Activated CD8-positive, alpha-beta memory T cell treated with anti-CD3 and anti-CD28 coated beads, Interleukin-2, amount 10 ng/mL, durations not matched to agents 7 days and 5 days (primary cell): ENCODE measurements at regions not wholly inside any gene's neighbourhood (a gene's known extent, or its start where the extent isn't known, plus 50 kb on each side); places are given as distances from the start of the nearest gene placed in this dataset.

ENCODE experiments used
- ATAC-seq: fragments of 150-1000 bp; cut with Tn5 transposase; one replicate; pipeline ENCODE4 v1.10.0; 2021; ENCODE audit warnings: moderate library complexity
- CTCF ChIA-PET: fragments of 350-600 bp; sonication (Branson Sonifier 250); formaldehyde crosslinking; loops from one replicate; lab custom pipeline; 2021; ENCODE audit warnings: antibody characterized with exemption; lab: Charles Lee
- DNase-seq: peaks from one replicate; pipeline ENCODE4 v3.0.0-alpha.2; 2020
- H3K27ac Mint-ChIP-seq: one replicate; pipeline ENCODE4 v1.8.0; 2021; ENCODE audit warnings: mild to moderate bottlenecking, mixed read lengths
- H3K27me3 Mint-ChIP-seq: one replicate; pipeline ENCODE4 v1.8.0; 2021; ENCODE audit warnings: mixed read lengths
- H3K36me3 Mint-ChIP-seq: one replicate; pipeline ENCODE4 v1.8.0; 2021; ENCODE audit warnings: mild to moderate bottlenecking, mixed read lengths
- H3K4me1 Mint-ChIP-seq: one replicate; pipeline ENCODE4 v1.8.0; 2021; ENCODE audit warnings: mixed read lengths
- H3K4me3 Mint-ChIP-seq: one replicate; pipeline ENCODE4 v1.8.0; 2021; ENCODE audit warnings: mild to moderate bottlenecking, moderate library complexity, mixed read lengths
- H3K9me3 Mint-ChIP-seq: one replicate; pipeline ENCODE4 v1.8.0; 2022; ENCODE audit warnings: low read depth, mixed read lengths

DNA sequence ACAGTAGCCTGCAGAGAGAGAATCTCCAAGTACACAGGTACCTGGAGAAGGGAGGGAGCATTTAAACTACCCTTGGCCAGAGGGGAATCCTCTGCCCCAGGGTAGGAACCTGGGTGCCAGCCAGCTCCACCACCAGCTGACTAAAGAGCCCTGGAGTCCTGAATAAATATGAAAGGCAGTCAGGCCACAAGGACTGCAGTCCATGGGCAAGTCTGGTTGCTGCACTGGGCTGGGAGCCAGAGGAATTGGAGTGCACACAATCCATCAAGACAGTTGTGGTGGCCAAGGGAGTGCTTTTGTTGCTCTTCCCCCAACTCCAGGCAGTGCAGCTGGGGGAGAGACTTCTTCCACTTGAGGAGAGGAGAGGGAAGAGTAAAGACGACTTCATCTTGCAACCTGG lies 172.5 kb downstream of the HNRNPD start:
- H3K4me1 Mint-ChIP-seq: peaks cover 3% of the 10 kb centered on the region
- ATAC-seq (no peak), DNase-seq (no peak)
- no peaks in the 10 kb centered on the region for H3K36me3 Mint-ChIP-seq
- CTCF ChIA-PET: interaction anchor here (0.6 to 1.9 kb wide), 12 partner anchors 16 to 796 kb away, joined by 3 to 7 read pairs (median 3); no protein-coding TSS in a partner anchor
- H3K4me3 Mint-ChIP-seq: no peak overlapping the region
- H3K27me3 Mint-ChIP-seq: peaks cover 12% of the 10 kb centered on the region
- no peak overlapping the region for H3K27ac Mint-ChIP-seq
- no peaks in the 10 kb centered on the region for H3K9me3 Mint-ChIP-seq

DNA sequence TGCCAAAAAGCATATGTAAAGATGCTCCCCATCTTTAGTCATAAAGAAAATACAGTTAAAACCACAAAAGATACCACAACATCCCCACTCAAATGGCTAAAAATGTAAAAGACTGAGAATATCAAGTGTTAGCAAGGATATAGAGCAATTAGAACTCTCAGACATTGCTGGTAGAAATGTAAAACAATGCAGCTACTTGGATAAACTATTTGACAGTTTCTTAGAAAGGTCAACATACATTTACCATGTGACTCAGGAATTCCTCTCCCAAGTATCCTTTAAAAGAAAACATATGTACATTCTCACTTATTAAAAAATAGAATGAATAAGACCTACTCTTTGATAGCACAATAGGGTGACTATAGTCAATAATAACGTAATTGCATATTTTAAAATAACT lies 173.7 kb downstream of the HNRNPD start:
- no peaks in the 10 kb centered on the region for H3K9me3 Mint-ChIP-seq
- ATAC-seq (no peak), DNase-seq (no peak)
- H3K27me3 Mint-ChIP-seq: peaks cover 10% of the 10 kb centered on the region
- no peak overlapping the region for H3K27ac Mint-ChIP-seq
- CTCF ChIA-PET: no interaction called here
- H3K36me3 Mint-ChIP-seq: no peaks in the 10 kb centered on the region
- peaks cover 3% of the 10 kb centered on the region for H3K4me1 Mint-ChIP-seq
- no peak overlapping the region for H3K4me3 Mint-ChIP-seq

DNA sequence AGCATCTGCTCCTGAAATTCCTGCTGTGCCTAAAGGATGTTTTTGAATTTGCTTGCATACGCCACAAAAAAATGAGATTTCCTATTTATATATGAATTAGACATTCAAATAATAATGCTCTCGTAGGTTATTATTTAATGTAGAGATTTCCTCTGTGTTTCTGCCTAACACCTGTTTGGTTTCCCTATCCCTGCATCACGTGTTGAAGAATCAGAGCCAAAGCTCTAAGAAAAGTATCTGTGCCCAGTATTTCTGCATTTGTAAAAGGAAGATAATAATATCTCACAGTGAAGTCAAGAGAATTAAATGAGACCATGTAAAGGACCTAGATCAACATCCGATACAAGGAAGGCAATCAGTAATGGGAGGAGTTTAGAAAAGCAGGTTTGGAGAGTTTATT lies 179.5 kb downstream of the HNRNPD start:
- H3K27me3 Mint-ChIP-seq: peaks cover 6% of the 10 kb centered on the region
- H3K27ac Mint-ChIP-seq: no peak overlapping the region
- H3K4me1 Mint-ChIP-seq: no peaks in the 10 kb centered on the region
- CTCF ChIA-PET: no interaction called here
- no peak overlapping the region for H3K4me3 Mint-ChIP-seq
- H3K36me3 Mint-ChIP-seq: no peaks in the 10 kb centered on the region
- H3K9me3 Mint-ChIP-seq: no peaks in the 10 kb centered on the region
- ATAC-seq (no peak), DNase-seq (no peak)

DNA sequence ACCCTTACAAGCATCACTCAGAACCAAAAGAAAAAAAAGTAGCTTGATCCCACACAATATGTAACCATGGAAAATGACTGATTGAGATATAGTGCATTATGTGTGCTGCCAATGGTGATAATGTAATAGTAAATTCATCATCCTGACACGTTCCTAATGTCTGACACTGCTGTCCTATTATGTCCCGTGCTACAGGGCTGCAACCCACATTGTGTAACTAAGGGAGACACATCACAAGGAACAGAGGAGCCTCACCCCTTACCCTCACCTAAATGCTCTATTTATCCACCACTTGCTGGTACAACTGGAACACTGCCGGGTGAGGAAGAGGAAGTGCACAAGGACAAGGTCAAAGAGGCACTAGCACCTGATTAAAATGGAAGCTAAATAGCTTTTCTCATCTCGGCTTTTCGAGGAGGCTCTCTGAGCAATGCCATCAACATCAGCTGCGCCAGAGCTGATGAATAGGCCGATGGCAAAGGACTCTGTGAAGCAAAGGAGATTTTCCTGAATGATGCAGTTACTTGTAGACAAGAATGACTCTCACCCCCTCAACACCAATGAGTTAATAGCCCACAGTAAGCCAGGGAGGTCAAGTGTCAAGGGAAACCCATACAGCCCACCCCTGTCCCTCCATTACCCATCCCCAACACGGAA lies 181.6 kb downstream of the HNRNPD start:
- Mint-ChIP-seq H3K4me1 (no peaks in the 10 kb centered on the region), H3K27ac (no peak overlapping the region)
- CTCF ChIA-PET: interaction anchor here (0.6 to 1.3 kb wide), 2 partner anchors 76 to 1342 kb away, joined by 3 read pairs; no protein-coding TSS in a partner anchor

DNA sequence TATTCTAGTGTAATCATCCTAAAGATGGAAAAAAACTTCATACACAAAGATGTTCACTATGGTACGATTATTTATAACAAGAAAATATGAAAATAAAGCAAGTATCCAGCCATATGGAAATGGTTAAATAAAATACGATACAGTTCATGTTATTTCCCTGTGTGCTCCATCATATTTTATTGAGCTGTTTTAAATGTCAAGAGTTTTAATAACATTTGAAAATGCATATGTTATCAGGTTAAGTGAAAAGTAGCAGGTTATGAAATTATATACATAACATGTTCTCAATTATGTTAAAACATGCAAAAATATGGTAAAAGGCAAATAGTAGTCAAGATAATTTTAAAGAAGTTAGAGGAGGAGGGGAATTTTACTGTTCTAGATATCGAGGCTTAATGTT lies 192.0 kb downstream of the HNRNPD start:
- ATAC-seq: no peak
- H3K36me3 Mint-ChIP-seq: no peaks in the 10 kb centered on the region
- H3K4me3 Mint-ChIP-seq: no peak overlapping the region

More for the DNA sequence above, 181.6 kb downstream of the HNRNPD start:
- Mint-ChIP-seq H3K4me3 (no peak overlapping the region), H3K36me3 (no peaks in the 10 kb centered on the region), H3K9me3 (no peaks in the 10 kb centered on the region), H3K27me3 (peaks cover 2% of the 10 kb centered on the region)
- DNase-seq: no peak
- ATAC-seq: no peak

DNA sequence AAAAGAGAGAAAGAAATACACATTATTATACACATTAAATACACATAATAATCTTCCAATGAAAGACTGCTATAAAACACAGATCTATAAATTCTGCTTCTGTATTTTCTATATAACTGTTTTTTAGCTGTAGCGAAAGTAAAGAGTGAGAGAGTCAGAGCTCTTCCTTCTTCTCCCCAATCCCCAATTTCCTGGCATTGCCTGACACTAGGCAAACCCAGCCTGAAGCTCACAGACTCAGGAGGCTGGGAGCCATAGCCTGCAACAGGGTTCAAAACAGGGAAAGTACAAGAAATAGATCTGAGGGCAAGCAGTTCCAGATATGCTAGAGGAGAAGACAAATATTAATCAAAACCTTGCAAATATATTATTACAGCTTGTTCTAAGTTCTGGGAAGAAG lies 201.6 kb downstream of the HNRNPD start:
- Mint-ChIP-seq H3K9me3 (no peaks in the 10 kb centered on the region), H3K27me3 (no peaks in the 10 kb centered on the region), H3K27ac (no peak overlapping the region), H3K36me3 (no peaks in the 10 kb centered on the region), H3K4me1 (no peaks in the 10 kb centered on the region), H3K4me3 (no peak overlapping the region)
- ATAC-seq (no peak), DNase-seq (no peak)
- CTCF ChIA-PET: no interaction called here

More for the DNA sequence above, 192.0 kb downstream of the HNRNPD start:
- CTCF ChIA-PET: no interaction called here
- Mint-ChIP-seq H3K27ac (no peak overlapping the region), H3K27me3 (no peaks in the 10 kb centered on the region), H3K9me3 (no peaks in the 10 kb centered on the region), H3K4me1 (no peaks in the 10 kb centered on the region)
- DNase-seq: no peak

DNA sequence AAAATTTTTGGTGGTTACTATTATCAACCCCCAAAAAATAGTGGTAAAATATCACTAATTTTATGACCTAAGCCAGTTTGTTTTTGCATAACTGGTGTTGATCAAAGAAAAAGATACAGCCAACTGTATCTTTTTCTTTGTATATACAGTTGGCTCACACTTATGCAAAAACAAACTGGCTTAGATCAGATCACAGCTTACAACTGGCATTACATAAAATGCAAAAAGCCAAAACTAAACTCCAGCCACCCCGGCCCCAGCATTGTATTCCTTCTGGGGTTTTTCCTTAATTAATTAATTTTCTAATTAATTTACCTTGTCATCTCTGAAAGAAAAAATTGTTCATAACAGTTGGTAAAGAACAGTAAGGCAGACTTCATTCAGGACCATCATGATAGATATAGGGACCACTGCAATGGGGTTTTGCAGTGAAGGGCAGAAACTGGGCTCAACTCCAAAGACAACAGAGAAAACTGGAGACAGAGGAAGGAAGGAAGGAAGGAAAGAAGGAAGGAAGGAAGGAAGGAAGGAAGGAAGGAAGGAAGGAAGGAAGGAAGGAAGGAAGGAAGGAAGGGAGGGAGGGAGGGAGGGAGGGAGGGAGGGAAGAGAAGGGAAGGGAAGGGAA lies 202.1 kb downstream of the HNRNPD start:
- CTCF ChIA-PET: no interaction called here
- no peaks in the 10 kb centered on the region for H3K9me3 Mint-ChIP-seq
- H3K4me3 Mint-ChIP-seq: no peak overlapping the region

DNA sequence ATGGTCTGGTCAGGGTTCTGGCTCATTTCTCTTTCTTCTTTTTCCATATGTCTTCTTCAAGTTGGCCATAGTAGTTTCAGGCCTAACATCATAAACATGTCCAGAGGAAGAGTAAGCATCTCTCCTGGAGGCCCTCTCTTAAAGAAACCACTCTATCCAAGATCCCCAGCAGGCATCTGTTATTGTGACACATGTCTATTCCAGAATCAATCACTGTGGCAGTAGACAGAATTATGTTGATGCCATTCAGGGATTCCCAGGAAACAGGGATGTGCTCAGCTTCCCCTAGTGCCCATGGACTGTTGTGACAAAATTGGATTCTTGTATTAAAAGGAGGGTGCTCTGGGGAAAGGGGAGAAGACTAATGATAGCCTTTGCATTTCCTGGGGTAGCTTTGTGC lies 224.0 kb downstream of the HNRNPD start:
- Mint-ChIP-seq H3K4me3 (no peak overlapping the region), H3K36me3 (no peaks in the 10 kb centered on the region), H3K9me3 (peaks cover 3% of the 10 kb centered on the region), H3K27me3 (peaks cover 5% of the 10 kb centered on the region), H3K4me1 (no peaks in the 10 kb centered on the region), H3K27ac (no peak overlapping the region)
- no peak for DNase-seq
- ATAC-seq: no peak
- CTCF ChIA-PET: no interaction called here

More for the DNA sequence above, 202.1 kb downstream of the HNRNPD start:
- no peak overlapping the region for H3K27ac Mint-ChIP-seq
- ATAC-seq: no peak
- no peaks in the 10 kb centered on the region for H3K36me3 Mint-ChIP-seq
- H3K27me3 Mint-ChIP-seq: no peaks in the 10 kb centered on the region
- no peak for DNase-seq
- H3K4me1 Mint-ChIP-seq: no peaks in the 10 kb centered on the region

DNA sequence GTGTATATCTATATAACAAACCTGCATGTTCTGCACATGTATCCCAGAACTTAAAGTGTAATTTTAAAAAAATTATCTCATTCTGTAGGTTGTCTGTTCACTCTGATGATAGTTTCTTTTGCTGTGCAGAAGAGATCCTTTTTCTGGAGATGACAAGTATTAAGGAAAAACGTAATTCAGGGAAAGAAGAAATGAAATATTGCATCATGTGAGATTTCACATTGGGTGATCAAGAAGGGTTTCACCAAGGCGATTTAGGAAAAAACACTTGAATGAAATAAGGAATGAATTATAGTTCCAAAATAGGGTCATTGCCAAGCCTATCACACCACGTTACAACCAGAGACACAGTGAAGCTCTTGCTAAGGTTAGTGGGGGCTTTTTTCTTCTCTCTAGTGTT lies 227.9 kb downstream of the HNRNPD start:
- no peak overlapping the region for H3K27ac Mint-ChIP-seq
- no peak overlapping the region for H3K4me3 Mint-ChIP-seq
- no peaks in the 10 kb centered on the region for H3K4me1 Mint-ChIP-seq
- CTCF ChIA-PET: no interaction called here
- ATAC-seq (no peak), DNase-seq (no peak)
- no peaks in the 10 kb centered on the region for H3K9me3 Mint-ChIP-seq
- no peaks in the 10 kb centered on the region for H3K36me3 Mint-ChIP-seq
- H3K27me3 Mint-ChIP-seq: no peaks in the 10 kb centered on the region

DNA sequence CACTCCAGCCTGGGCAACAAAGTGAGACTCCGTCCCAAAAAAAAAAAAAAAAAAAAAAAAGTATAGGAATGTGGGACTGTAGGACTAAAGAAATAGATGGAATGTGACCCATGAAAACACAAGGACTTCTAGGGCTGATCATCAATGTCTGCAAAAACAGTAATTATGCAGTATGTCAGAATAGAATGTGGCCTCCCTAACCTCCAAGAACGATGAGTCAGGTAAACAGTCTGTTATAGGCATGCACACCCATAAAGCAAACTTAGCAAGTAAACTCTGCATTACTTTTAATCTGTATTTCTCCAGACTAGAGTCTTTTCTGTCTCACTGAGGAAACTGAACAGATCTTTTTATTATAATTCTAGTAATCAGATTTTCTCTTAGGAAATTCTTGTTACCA lies 233.4 kb downstream of the HNRNPD start:
- peaks cover 12% of the 10 kb centered on the region for H3K4me1 Mint-ChIP-seq
- no peak overlapping the region for H3K4me3 Mint-ChIP-seq
- DNase-seq: no peak
- peaks cover 3% of the 10 kb centered on the region for H3K9me3 Mint-ChIP-seq
- no peak for ATAC-seq
- H3K27me3 Mint-ChIP-seq: no peaks in the 10 kb centered on the region
- H3K36me3 Mint-ChIP-seq: no peaks in the 10 kb centered on the region
- H3K27ac Mint-ChIP-seq: no peak overlapping the region
- CTCF ChIA-PET: no interaction called here

DNA sequence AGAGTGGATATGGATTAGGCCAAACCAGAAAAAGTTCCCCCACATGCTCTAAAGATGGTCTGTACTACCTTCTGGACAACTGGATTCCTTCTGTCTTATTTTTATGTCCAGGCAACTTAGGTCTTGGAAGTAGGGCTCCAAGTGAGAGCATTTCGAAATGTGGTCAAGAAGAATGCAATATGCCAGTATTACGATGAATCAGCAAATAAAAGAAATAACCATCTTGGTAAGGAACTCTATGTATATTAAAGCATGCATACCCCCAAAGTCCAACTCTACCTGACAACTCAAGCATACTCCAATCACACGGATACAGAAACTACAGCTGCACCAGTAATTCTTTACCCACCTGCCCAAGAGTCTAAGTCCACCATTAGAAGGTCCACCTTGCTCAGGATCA lies 234.5 kb downstream of the HNRNPD start:
- Mint-ChIP-seq H3K4me1 (peaks cover 12% of the 10 kb centered on the region), H3K4me3 (no peak overlapping the region), H3K36me3 (no peaks in the 10 kb centered on the region), H3K27me3 (no peaks in the 10 kb centered on the region), H3K9me3 (peaks cover 3% of the 10 kb centered on the region), H3K27ac (no peak overlapping the region)
- CTCF ChIA-PET: interaction anchor here (1.1 kb wide), 1 partner anchor 63 kb away, joined by 3 read pairs; no protein-coding TSS in a partner anchor
- ATAC-seq (no peak), DNase-seq (no peak)

DNA sequence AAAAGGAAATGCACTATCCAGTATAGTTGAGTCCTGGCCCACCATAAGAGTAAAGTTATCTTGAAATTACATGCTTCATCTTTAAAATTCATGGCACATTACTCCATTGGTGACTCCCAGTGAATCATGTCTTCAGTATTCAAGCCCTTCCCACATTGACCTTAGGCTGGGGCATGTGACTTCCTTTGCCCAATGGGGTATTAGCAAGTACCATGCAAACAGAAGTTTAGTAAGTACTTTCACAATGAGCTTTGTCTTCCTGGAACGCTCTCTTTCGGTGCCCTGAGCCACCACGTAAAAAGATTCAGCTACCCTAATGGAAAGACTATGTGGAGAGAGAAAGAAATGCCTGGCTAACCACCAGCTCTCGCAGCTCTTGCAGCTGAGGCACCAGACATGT lies 235.4 kb downstream of the HNRNPD start:
- H3K27ac Mint-ChIP-seq: no peak overlapping the region
- no peak overlapping the region for H3K4me3 Mint-ChIP-seq
- CTCF ChIA-PET: interaction anchor here (1.1 kb wide), 1 partner anchor 63 kb away, joined by 3 read pairs; no protein-coding TSS in a partner anchor
- peaks cover 3% of the 10 kb centered on the region for H3K9me3 Mint-ChIP-seq
- ATAC-seq (peak; percentile 42), DNase-seq (no peak)
- H3K36me3 Mint-ChIP-seq: no peaks in the 10 kb centered on the region
- H3K4me1 Mint-ChIP-seq: peaks cover 12% of the 10 kb centered on the region
- H3K27me3 Mint-ChIP-seq: no peaks in the 10 kb centered on the region

DNA sequence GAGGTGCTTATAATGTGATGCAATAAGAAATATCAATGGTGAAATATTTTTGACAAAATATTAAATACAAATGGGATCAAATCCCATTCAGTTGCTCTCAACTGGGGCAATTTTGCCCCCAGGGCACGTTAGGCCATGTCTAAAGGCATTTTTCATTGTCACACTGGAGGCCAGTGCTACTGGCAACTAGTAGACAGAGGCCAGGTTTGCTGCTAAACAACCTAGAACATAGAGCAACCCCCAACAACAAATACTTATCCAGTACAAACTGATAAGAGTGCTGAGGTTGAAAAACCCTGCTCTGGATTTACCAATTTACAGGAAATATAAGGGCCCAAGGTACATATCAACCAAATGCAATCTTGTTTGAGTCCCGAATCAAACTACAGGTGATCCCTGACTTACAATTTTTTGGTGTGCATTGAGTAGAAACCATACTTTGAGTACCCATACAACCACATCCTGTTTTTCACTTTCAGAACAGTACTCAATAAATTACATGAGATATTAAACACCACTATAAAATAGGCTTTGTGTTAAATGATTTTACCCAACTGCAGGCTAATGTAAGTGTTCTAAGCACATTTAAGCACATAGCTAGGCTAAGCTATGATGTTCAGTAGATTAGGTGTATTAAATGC lies 237.5 kb downstream of the HNRNPD start:
- ATAC-seq (peak; percentile 60), DNase-seq (no peak)
- Mint-ChIP-seq H3K27ac (no peak overlapping the region), H3K4me1 (peaks cover 12% of the 10 kb centered on the region), H3K27me3 (no peaks in the 10 kb centered on the region), H3K36me3 (no peaks in the 10 kb centered on the region), H3K4me3 (no peak overlapping the region), H3K9me3 (peaks cover 3% of the 10 kb centered on the region)
- CTCF ChIA-PET: no interaction called here

DNA sequence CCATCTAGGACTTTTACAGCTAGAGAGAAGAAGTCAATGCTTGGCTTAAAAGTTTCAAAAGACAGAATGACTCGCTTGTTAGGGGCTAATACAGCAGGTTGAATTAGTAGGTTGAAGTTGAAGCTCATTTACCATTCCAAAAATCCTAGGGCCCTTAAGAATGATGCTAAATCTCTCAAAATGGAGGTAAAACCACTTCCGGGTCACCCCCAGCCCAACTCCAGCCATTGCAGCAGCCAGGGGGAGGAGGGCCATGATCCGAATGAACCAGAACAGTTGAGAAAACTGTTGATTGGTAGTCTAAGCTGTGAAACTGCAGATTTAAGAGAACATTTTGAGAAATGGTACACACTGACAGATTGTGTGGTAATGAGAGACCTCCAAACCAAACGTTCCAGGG lies 245.4 kb downstream of the HNRNPD start:
- ATAC-seq: no peak
- no peak for DNase-seq
- CTCF ChIA-PET: no interaction called here
- no peak overlapping the region for H3K4me3 Mint-ChIP-seq
- H3K27ac Mint-ChIP-seq: no peak overlapping the region
- H3K27me3 Mint-ChIP-seq: no peaks in the 10 kb centered on the region
- H3K36me3 Mint-ChIP-seq: no peaks in the 10 kb centered on the region
- H3K4me1 Mint-ChIP-seq: no peaks in the 10 kb centered on the region
- no peaks in the 10 kb centered on the region for H3K9me3 Mint-ChIP-seq
